ENCODE measurements at regions not wholly inside any gene's neighbourhood (a gene's known extent, or its start where the extent isn't known, plus 50 kb on each side); places are given as distances from the start of the nearest gene placed in this dataset.

DNA sequence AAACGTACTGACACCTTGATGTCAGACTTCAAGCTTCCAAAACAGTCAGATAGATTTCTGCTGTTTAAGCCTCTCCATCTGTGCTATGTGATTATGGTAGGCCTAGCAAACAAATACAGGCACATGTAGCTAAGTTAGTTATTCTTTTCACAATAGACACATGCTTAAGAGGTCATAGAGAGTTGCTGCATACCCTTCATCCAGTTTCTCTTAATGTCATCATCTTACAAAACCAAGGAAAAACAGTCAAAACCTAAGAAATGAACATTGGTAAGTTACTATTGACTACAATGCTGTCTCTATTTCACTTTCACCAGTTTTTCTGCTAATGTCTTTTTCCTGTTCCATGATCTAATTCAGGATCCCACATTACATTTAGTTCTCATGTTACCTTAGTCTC lies 946.8 kb downstream of the TUSC7 start:
- TF ChIP-seq EP300 (IDR thresholded peaks at IDR 0.05) (no peak), CTCF (IDR thresholded peaks at IDR 0.05) (no peak), POLR2A (IDR thresholded peaks at IDR 0.05) (no peak), POLR2AphosphoS5 (IDR thresholded peaks at IDR 0.05) (no peak)
